GM21717 (cell line): ENCODE measurements at regions not wholly inside any gene's neighbourhood (a gene's known extent, or its start where the extent isn't known, plus 50 kb on each side); places are given as distances from the start of the nearest gene placed in this dataset.
"Not testable (repeated sequence)": the region's sequence is repeated elsewhere in the genome, so short reads cannot be mapped to it uniquely, and the experiment has no call there.

Source experiments
- ATAC-seq: cut with Tn5 transposase; IDR thresholded peaks from one replicate; pipeline ENCODE4 v1.9.1; 2021; ENCODE audit warnings: mild to moderate bottlenecking, moderate library complexity; ENCODE audit not compliant: unreplicated experiment

DNA sequence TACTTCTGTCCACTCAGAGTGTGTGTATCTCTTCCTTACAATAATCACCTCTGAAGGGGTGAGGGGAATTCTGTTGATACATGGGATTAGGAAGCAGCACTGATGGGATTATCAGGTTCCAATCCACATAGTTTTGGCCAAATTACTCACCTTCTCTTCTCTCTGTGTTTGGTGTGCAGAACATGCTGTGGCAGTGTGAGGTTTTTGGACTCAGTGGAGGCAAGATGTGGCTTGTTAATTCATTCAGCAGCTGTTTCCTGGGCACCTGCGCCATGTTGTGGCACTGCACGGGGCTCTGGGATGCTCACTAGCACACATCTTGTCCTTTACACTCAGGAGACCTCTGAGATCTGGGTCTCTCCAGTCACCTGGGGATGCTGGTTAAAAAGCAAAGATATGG lies 350.3 kb upstream of the HS6ST1 start:
- ATAC-seq, result no peak

DNA sequence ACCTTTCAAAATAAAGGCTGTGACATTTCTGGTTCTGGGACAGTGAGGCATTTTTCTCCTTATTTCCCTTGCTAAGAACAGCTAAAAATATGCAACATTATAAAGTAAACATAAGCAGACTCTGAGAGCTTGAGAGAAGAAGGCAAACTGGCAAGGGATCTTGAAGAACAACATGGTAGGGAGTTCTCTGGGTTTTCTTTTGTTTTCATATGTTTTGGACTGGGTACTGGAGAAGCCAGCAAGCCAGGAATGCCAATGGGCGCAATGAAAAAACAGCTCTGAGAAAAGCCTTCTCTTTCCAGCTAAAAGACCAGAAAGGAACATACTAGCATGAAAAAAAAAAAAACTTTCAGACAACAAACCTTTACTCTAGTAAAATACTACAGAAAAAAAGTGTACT lies 351.4 kb upstream of the HS6ST1 start:
- ATAC-seq, result no peak

DNA sequence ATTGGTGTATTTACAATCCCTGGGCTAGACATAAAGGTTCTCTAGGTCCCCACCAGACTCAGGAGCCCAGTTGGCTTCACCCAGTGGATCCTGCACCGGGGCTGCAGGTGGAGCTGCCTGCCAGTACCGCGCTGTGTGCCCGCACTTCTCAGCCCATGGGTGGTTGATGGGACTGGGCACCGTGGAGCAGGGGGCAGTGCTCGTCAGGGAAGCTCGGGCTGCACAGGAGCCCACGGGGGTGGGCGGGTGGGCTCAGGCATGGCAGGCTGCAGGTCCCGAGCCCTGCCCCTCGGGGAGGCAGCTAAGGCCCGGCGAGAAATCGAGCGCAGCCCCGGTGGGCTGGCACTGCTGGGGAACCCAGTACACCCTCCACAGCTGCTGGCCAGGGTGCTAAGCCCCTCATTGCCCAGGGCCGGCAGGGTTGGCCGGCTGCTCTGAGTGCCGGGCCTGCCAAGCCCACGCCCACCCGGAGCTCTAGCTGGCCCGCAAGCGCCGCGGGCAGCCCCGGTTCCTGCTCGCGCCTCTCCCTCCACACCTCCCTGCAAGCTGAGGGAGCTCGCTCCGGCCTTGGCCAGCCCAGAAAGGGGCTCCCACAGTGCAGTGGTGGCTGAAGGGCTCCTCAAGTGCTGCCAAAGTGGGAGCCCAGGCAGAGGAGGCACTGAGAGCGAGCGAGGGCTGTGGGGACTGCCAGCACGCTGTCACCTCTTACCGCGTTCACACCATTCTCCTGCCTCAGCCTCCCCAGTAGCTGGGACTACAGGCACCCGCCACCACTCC lies 353.5 kb upstream of the HS6ST1 start:
- ATAC-seq, result not testable (repeated sequence)

DNA sequence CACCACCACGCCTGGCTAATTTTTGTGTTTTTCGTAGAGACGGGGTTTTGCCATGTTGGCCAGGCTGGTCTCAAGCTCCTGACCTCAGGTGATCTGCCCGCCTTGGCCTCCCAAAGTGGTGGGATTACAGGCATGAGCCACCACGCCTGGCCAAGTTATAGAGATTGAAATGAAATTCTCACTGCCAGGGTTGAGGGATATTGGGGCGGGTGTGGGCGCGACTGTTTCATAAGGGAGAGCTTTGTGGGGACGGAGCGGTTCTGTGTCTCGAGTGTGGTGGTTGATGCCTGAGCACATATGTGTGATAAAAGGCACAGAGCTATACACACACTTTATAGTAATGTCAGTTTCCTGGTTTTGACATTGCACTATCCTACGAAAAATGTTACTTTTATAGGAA lies 361.0 kb upstream of the HS6ST1 start:
- not testable (repeated sequence) for ATAC-seq

DNA sequence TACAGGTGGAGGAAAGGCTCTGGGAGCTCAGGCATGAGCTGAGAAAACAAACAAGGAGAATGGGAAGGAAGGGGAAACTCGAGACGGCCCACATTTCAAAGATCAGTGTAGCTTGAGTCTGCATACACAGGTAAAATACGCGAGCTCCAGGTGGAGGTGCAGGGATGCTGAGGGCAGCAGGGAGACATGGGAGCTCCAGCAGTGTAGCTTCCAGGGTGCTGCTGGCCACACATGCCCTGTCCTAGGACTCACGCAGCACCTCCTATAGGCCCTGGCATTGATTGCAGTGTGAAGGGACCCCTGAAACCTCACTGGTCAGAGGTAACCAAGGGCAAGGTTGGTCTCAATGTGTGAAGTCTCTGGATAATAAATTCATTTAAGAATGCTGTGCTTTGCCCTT lies 362.8 kb upstream of the HS6ST1 start:
- ATAC-seq, result no peak

DNA sequence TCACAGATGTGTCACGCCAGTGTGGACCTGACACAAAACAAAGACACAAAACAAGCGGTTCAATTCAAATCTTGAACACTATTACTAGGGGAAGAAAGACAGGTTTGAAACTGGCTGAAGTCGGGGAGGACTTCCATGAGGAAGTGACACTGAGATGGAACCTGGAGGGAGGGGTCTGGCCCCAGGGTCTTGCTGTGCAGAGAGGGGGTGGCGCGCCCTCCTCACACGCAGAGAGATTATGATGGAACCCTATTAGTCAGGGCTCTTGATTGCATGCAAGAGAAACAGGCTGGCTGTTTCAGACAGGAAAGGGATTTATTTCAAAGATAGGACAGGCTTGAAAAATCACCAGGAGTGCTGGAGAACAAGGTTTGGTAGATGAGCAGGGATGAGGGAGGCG lies 363.6 kb upstream of the HS6ST1 start:
- no peak for ATAC-seq

- ATAC-seq, result no peak
Measured at GRCh38 chr2:128682729-128683284, 364.1 kb upstream of the HS6ST1 start.

DNA sequence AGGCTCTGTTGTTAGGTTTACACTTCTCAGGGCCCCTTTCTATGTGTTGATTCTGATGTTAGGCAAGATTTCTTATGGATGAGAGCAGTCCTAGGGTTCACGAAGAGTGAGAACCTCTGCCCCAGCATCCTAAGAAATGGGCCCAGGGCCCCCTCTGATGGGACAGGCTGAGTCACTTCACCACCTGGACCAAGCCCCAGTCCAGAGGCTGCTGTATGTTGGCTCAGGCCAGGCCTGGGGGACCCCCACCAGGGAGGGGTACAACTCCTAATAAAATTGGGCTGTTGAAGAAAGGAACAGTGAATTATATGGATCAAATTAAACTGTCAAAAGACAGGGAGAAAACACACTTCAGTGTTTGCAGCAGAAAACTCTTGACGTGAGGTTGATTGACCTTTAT lies 365.9 kb upstream of the HS6ST1 start:
- ATAC-seq, result no peak

GRCh38 chr2:128685841-128686496 lies 367.3 kb upstream of the HS6ST1 start:
- ATAC-seq, result no peak

DNA sequence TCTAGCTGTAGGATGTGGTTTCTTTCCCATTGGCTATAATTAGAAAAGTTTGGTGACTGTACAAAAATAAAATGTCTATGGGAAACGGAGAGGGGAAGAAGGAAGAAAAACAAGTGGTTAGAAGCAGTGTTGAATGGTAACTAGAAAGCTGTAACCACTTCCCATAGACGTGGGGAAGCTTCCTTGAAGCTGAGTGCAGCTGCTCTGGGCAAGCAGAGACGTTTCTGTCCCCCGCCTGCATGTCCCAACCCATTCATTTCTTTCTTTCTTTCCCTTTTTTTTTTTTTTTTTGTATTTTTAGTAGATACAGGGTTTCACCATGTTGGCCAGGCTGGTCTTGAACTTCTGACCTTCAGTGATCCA lies 367.8 kb upstream of the HS6ST1 start:
- no peak for ATAC-seq

DNA sequence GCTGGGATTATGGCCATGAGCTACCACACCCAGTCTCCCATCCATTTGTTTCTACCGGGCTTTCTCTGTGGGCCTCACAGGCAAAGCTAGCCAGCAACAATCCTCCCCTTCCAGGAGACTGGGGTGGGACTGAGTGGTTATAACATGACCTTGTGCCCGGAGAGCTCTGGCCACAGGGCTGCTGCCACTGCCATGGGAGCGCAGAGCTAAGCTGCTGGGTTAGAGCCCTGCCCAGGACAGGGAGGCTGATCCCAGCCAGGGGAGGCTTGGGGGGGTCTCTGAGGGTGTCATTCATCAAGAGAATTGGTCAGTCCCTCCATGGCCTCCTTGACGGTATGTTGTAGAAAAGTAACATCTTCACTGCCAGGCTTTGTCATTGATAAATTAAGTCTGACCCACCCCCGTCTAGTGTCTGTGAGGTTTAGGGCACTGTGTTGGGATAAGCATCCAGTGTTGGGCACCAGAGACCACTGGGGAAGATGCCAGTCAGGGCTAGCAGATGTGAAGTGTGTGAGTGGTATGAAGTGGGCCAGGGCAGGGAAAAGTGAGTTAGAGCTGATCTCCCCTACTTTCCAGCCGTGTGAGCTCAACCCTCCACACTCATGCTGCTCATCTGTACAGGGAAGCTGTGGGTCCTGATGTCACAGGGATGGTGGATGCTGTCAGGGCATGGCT lies 368.4 kb upstream of the HS6ST1 start:
- no peak for ATAC-seq

DNA sequence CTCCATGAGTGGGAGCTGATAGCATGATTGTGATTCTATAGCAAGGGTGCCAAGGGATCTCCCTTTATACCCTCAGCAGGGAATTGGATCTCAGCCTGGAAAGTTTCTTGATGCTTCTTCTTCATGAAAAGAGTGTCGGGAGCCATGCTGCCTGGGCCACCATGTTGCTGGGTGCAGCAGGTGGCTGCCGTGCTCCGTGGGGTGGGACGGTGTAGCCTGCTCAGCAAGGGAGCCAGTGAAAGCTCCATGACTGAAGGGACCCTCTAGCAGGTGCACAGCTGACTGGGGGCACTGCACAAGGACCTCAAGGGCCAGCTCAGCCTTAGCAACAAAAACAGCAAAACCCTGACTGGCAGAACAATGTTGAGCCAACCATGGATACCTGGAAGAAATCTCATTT lies 368.9 kb upstream of the HS6ST1 start:
- no peak for ATAC-seq

DNA sequence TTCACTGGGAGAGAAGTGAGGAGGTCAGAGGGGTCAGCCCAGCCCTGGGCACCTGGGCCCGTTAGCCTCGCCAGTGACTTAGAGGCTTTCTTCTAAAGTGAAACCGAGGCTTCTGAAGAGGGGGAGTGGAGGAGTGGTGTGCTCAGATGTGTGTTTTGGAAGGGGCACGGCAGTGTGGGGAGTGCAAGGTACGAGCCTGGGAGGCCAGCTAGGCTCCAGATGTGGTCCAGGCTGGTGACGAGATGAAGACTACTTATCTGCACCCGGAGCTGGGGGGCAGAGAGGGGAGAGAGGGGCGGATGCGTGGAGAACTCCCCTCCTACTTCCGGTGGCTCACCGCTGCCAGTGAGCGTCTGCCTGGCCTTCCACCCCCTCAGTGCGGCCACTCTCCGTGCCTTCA lies 371.3 kb upstream of the HS6ST1 start:
- ATAC-seq, result no peak

DNA sequence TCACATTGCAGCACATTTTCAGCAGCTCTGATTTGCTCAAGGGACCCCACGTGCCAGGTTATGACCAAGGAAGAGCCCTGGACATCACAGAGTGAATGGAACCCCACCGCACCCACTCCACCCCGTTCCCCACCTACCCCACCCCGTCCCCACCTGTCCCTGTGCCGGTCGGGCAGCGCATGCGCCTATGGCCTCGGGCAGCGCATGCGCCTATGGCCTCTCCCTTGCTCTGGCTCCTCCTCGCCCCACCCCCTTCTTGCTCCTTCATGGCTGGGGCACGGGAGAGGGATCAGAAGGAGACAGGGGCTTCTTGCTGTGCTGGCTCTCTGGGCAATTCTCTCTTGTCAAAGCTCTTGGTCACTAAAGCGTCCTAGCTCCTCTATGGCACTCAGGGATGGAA lies 371.8 kb upstream of the HS6ST1 start:
- ATAC-seq, result no peak

GRCh38 chr2:128690869-128691268 lies 372.2 kb upstream of the HS6ST1 start:
- no peak for ATAC-seq

DNA sequence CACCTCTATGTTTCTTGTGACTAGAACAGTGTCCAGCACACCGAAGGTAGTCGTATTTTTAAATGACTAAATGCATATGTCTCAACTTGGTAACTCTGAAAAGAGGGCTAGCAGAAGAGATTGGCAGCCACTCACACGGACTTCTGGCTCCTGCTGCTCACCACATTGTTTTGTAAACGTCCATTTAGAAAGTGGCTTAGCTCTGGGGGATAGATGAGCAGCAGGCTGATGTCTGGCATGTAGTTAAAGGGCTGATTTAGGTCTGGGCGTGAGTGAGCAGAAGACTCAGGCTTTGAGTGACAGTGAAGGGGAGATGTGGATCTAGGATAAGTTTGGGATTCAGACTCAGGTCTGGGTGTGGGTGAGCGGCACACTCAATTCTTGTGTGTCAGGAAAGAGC lies 372.9 kb upstream of the HS6ST1 start:
- no peak for ATAC-seq

- no peak for ATAC-seq
Measured at GRCh38 chr2:128692895-128693742, 374.5 kb upstream of the HS6ST1 start.

DNA sequence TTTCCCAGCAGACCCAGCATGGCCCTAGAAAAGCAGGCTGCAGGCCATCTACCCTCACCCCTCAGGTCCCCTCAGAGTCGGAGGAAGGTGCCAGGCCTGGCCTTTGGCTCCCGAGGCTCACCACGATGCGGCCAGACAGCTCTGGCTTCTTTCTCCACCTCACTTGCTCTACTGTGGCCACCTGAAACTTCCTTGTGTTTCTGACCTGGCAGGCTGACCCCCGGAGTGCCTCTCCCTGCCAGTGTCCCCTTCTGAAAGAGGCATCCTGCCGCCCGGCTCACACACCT lies 375.0 kb upstream of the HS6ST1 start:
- ATAC-seq, result no peak

DNA sequence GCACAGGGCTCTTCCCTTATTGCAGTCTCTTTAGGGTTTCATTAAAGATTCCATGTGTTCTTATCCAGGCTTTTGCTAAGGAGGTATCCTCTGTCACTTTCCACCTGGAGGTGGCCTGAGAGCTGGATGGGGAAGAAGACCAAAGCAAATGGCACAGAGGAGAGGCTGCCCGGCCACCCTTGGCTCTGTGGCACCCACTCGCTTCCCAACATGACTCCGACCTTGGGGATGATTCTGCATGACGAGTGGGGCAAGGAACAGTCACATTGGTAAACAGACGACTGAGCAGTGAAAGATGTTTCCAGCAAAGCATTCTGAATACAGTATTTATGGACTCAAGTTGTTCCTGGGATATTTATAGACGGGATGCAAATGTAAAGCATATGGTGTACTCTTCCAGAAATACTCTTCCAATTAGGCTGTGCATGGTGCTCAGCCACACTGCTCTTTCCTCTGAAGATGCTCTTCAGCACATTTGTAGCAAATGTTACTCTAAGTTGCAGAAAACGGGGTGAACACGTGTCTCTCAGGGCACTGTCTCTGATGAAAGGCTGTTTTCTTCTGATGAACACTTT lies 377.1 kb upstream of the HS6ST1 start:
- no peak for ATAC-seq

DNA sequence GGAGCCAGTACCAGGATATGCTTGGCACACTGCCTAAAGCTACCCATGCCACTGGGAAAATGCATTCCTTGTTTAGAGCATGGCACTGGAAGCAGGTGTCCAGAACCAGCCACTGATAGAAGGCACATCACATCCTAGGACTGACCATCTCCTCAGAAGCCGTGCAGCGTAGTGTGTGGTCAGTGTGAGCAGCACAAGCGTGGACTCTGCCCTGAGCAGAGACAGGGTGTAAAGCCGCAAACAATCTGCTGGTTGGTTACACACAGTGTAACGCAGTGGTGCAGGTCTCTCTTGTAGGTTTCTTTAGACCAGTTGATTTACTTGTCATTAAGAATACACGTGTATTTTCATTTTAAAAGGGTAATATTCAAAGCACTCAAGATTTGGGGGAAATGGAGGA lies 377.8 kb upstream of the HS6ST1 start:
- no peak for ATAC-seq

- no peak for ATAC-seq
Measured at GRCh38 chr2:128701418-128701817, 382.8 kb upstream of the HS6ST1 start.
